ENCODE measurements at regions not wholly inside any gene's neighbourhood (a gene's known extent, or its start where the extent isn't known, plus 50 kb on each side); places are given as distances from the start of the nearest gene placed in this dataset.
A peak's percentile ranks its signal among the peaks of the same experiment; 100 is the strongest.

- TF ChIP-seq CTCF (conservative IDR thresholded peaks at IDR 0.05; ENCODE audit: low read depth, low read length): no peak
- H3K4me3 ChIP-seq (ENCODE audit: low read length): no peak overlapping the region
- no peak for DNase-seq (ENCODE audit: low read depth)
These were observed 108.4 kb upstream of the TNFAIP3 start for GRCh38 chr6:137758661-137759060.

- no peak for DNase-seq (ENCODE audit: low read depth)
- TF ChIP-seq CTCF (conservative IDR thresholded peaks at IDR 0.05; ENCODE audit: low read depth, low read length): no peak
- H3K4me3 ChIP-seq (ENCODE audit: low read length): no peak overlapping the region
These were observed 107.4 kb upstream of the TNFAIP3 start for GRCh38 chr6:137759624-137760023.

GRCh38 chr6:137761072-137761471, 106.0 kb upstream of the TNFAIP3 start:
- TF ChIP-seq CTCF (conservative IDR thresholded peaks at IDR 0.05; ENCODE audit: low read depth, low read length): no peak
- DNase-seq (ENCODE audit: low read depth): peak; percentile 63
- no peak overlapping the region for H3K4me3 ChIP-seq (ENCODE audit: low read length)

- no peak for TF ChIP-seq CTCF (conservative IDR thresholded peaks at IDR 0.05; ENCODE audit: low read depth, low read length)
- DNase-seq (ENCODE audit: low read depth): no peak
These were observed 105.6 kb upstream of the TNFAIP3 start for GRCh38 chr6:137761487-137761886.

GRCh38 chr6:137762168-137763090, 104.6 kb upstream of the TNFAIP3 start:
- H3K4me3 ChIP-seq (ENCODE audit: low read length): no peak overlapping the region
- TF ChIP-seq CTCF (conservative IDR thresholded peaks at IDR 0.05; ENCODE audit: low read depth, low read length): no peak
- DNase-seq (ENCODE audit: low read depth): no peak

More at GRCh38 chr6:137761487-137761886, 105.6 kb upstream of the TNFAIP3 start:
- H3K4me3 ChIP-seq (ENCODE audit: low read length): no peak overlapping the region

- DNase-seq (ENCODE audit: low read depth): no peak
- H3K4me3 ChIP-seq (ENCODE audit: low read length): no peak overlapping the region
- TF ChIP-seq CTCF (conservative IDR thresholded peaks at IDR 0.05; ENCODE audit: low read depth, low read length): no peak
These were observed 103.6 kb upstream of the TNFAIP3 start for GRCh38 chr6:137763436-137763835.

GRCh38 chr6:137763886-137764285, 103.2 kb upstream of the TNFAIP3 start:
- H3K4me3 ChIP-seq (ENCODE audit: low read length): no peak overlapping the region
- DNase-seq (ENCODE audit: low read depth): no peak
- TF ChIP-seq CTCF (conservative IDR thresholded peaks at IDR 0.05; ENCODE audit: low read depth, low read length): no peak

Data from retinal pigment epithelial cell (primary cell).